SK-N-SH treated with all-trans-retinoic acid at 6 μM for 48 hours (cell line): ENCODE measurements at regions not wholly inside any gene's neighbourhood (a gene's known extent, or its start where the extent isn't known, plus 50 kb on each side); places are given as distances from the start of the nearest gene placed in this dataset.

Source experiments
- ATAC-seq: fragments of 200-7000 bp; cut with Tn5 transposase; 3 replicates; pipeline ENCODE4 v1.9.1; 2020; ENCODE audit warnings: mild to moderate bottlenecking, moderate library complexity
- ARNTL ChIP-seq: fragments of 450-650 bp; formaldehyde crosslinking; IDR thresholded peaks from 2 replicates; pipeline ENCODE4 v1.5.0; 2020; ENCODE audit warnings: low read depth, mild to moderate bottlenecking, moderate library complexity, borderline replicate concordance
- BACH2 ChIP-seq: fragments of 250-450 bp; sonication (Bioruptor Pico); IDR thresholded peaks from 2 replicates; pipeline ENCODE4 v1.9.0; 2021; ENCODE audit warnings: mild to moderate bottlenecking, borderline replicate concordance
- CREB5 ChIP-seq: fragments of 250-450 bp; sonication (Bioruptor Pico); IDR thresholded peaks from 2 replicates; pipeline ENCODE4 v1.5.1; 2020; ENCODE audit warnings: low read depth, mild to moderate bottlenecking, moderate library complexity
- CSDC2 ChIP-seq: fragments of 250-450 bp; sonication (Bioruptor Pico); IDR thresholded peaks from 2 replicates; pipeline ENCODE4 v1.5.0; 2020; ENCODE audit warnings: mild to moderate bottlenecking, moderate library complexity
- CSRNP3 ChIP-seq: fragments of 250-450 bp; sonication (Bioruptor Pico); IDR thresholded peaks from 2 replicates; pipeline ENCODE4 v1.5.1; 2021; ENCODE audit warnings: mild to moderate bottlenecking, moderate library complexity
- ESRRG ChIP-seq: fragments of 250-450 bp; sonication (Bioruptor Pico); IDR thresholded peaks from 2 replicates; pipeline ENCODE4 v1.6.1; 2021; ENCODE audit warnings: mild to moderate bottlenecking
- GLIS3 ChIP-seq: fragments of 250-450 bp; sonication (Bioruptor Pico); IDR thresholded peaks from 2 replicates; pipeline ENCODE4 v1.5.0; 2020; ENCODE audit warnings: mild to moderate bottlenecking, moderate library complexity
- ISL1 ChIP-seq: fragments of 250-450 bp; sonication (Bioruptor Pico); IDR thresholded peaks from 2 replicates; pipeline ENCODE4 v2.1.2; 2022; ENCODE audit warnings: mild to moderate bottlenecking, moderate library complexity
- OSR1 ChIP-seq: fragments of 250-450 bp; sonication (Bioruptor Pico); IDR thresholded peaks from 2 replicates; pipeline ENCODE4 v1.8.0; 2022; ENCODE audit warnings: moderate library complexity, mild to moderate bottlenecking, inconsistent platforms
- POU6F1 ChIP-seq: fragments of 250-450 bp; sonication (Bioruptor Pico); IDR thresholded peaks from 2 replicates; pipeline ENCODE4 v1.8.0; 2021; ENCODE audit warnings: low read depth, mild to moderate bottlenecking, moderate library complexity, borderline replicate concordance
- PPARA ChIP-seq: fragments of 250-450 bp; sonication (Bioruptor Pico); IDR thresholded peaks from 2 replicates; pipeline ENCODE4 v1.5.0; 2020; ENCODE audit warnings: mild to moderate bottlenecking, borderline replicate concordance
- RARB ChIP-seq: fragments of 250-450 bp; sonication (Bioruptor Pico); IDR thresholded peaks from 2 replicates; pipeline ENCODE4 v1.8.0; 2021; ENCODE audit warnings: mild to moderate bottlenecking, moderate library complexity
- SNAI2 ChIP-seq: fragments of 250-450 bp; sonication (Bioruptor Pico); IDR thresholded peaks from 2 replicates; pipeline ENCODE4 v1.5.0; 2020; ENCODE audit warnings: mild to moderate bottlenecking, moderate library complexity
- TCF4 ChIP-seq: fragments of 250-450 bp; sonication (Bioruptor Pico); IDR thresholded peaks from 2 replicates; pipeline ENCODE4 v1.8.0; 2021; ENCODE audit warnings: mild to moderate bottlenecking, moderate library complexity, borderline replicate concordance
- TOX ChIP-seq: fragments of 250-450 bp; sonication (Bioruptor Pico); IDR thresholded peaks from 2 replicates; pipeline ENCODE4 v1.8.0; 2021; ENCODE audit warnings: mild to moderate bottlenecking, moderate library complexity, borderline replicate concordance
- ZC3H10 ChIP-seq: fragments of 250-450 bp; sonication (Bioruptor Pico); IDR thresholded peaks from 2 replicates; pipeline ENCODE4 v1.5.1; 2021; ENCODE audit warnings: mild to moderate bottlenecking, moderate library complexity
- ZFP3 ChIP-seq: fragments of 250-450 bp; sonication (Bioruptor Pico); IDR thresholded peaks from 2 replicates; pipeline ENCODE4 v1.5.0; 2020; ENCODE audit warnings: mild to moderate bottlenecking, moderate library complexity
- ZFP30 ChIP-seq: fragments of 450-650 bp; formaldehyde crosslinking; IDR thresholded peaks from 2 replicates; pipeline ENCODE4 v1.5.0; 2022; ENCODE audit warnings: mild to moderate bottlenecking, moderate library complexity
- ZNF565 ChIP-seq: fragments of 450-650 bp; formaldehyde crosslinking; conservative IDR thresholded peaks from 2 replicates; pipeline ENCODE4 v1.5.0; 2020; ENCODE audit warnings: low read depth, mild to moderate bottlenecking, moderate library complexity
- ZNF70 ChIP-seq: fragments of 450-650 bp; formaldehyde crosslinking; IDR thresholded peaks from 2 replicates; pipeline ENCODE4 v1.5.0; 2020; ENCODE audit warnings: mild to moderate bottlenecking, moderate library complexity
- ZNF8 ChIP-seq: fragments of 450-650 bp; formaldehyde crosslinking; IDR thresholded peaks from 2 replicates; pipeline ENCODE4 v1.5.0; 2020; ENCODE audit warnings: mild to moderate bottlenecking, moderate library complexity

GRCh38 chr7:49644396-49645166 lies 128.9 kb upstream of the VWC2 start:
- TF ChIP-seq POU6F1 (CRISPR knock-in tag) (no peak), TCF4 (CRISPR knock-in tag) (no peak), ZNF565 (CRISPR knock-in tag) (no peak), OSR1 (CRISPR knock-in tag) (no peak), SNAI2 (CRISPR knock-in tag) (no peak), GLIS3 (CRISPR knock-in tag) (no peak), ESRRG (no peak), ZFP30 (CRISPR knock-in tag) (no peak)

GRCh38 chr7:49645296-49645695 lies 128.1 kb upstream of the VWC2 start:
- no peak for ATAC-seq
- TF ChIP-seq ZC3H10 (CRISPR knock-in tag) (no peak), ESRRG (no peak), ISL1 (no peak), TOX (CRISPR knock-in tag) (no peak), ZNF8 (no peak), ZFP30 (CRISPR knock-in tag) (no peak), PPARA (CRISPR knock-in tag) (no peak), SNAI2 (CRISPR knock-in tag) (no peak)

More at GRCh38 chr7:49644396-49645166, 128.9 kb upstream of the VWC2 start:
- no peak for ATAC-seq

GRCh38 chr7:49660170-49660783 lies 113.2 kb upstream of the VWC2 start:
- ATAC-seq = no peak

More at GRCh38 chr7:49660170-49660783, 113.2 kb upstream of the VWC2 start:
- TF ChIP-seq POU6F1 (CRISPR knock-in tag) = no peak
- TF ChIP-seq ZNF70 (CRISPR knock-in tag) = no peak
- no peak for TF ChIP-seq PPARA (CRISPR knock-in tag)
- no peak for TF ChIP-seq TCF4 (CRISPR knock-in tag)
- TF ChIP-seq TOX (CRISPR knock-in tag) = no peak
- no peak for TF ChIP-seq ZFP30 (CRISPR knock-in tag)
- no peak for TF ChIP-seq BACH2 (CRISPR knock-in tag)
- no peak for TF ChIP-seq ISL1
- TF ChIP-seq ARNTL = no peak
- TF ChIP-seq GLIS3 (CRISPR knock-in tag) = no peak
- no peak for TF ChIP-seq RARB (CRISPR knock-in tag)
- TF ChIP-seq ZNF8 = no peak
- TF ChIP-seq CREB5 (CRISPR knock-in tag) = no peak
- TF ChIP-seq ESRRG = no peak
- no peak for TF ChIP-seq CSDC2 (CRISPR knock-in tag)
- TF ChIP-seq CSRNP3 = no peak
- no peak for TF ChIP-seq ZFP3 (CRISPR knock-in tag)
